GM19372 (cell line): ENCODE measurements at regions not wholly inside any gene's neighbourhood (a gene's known extent, or its start where the extent isn't known, plus 50 kb on each side); places are given as distances from the start of the nearest gene placed in this dataset.
"Not testable (repeated sequence)": the region's sequence is repeated elsewhere in the genome, so short reads cannot be mapped to it uniquely, and the experiment has no call there.

Experiments
- ATAC-seq: cut with Tn5 transposase; IDR thresholded peaks from one replicate; pipeline ENCODE4 v1.9.1; 2021; ENCODE audit warnings: mild to moderate bottlenecking, low read depth, moderate library complexity; ENCODE audit not compliant: unreplicated experiment

DNA sequence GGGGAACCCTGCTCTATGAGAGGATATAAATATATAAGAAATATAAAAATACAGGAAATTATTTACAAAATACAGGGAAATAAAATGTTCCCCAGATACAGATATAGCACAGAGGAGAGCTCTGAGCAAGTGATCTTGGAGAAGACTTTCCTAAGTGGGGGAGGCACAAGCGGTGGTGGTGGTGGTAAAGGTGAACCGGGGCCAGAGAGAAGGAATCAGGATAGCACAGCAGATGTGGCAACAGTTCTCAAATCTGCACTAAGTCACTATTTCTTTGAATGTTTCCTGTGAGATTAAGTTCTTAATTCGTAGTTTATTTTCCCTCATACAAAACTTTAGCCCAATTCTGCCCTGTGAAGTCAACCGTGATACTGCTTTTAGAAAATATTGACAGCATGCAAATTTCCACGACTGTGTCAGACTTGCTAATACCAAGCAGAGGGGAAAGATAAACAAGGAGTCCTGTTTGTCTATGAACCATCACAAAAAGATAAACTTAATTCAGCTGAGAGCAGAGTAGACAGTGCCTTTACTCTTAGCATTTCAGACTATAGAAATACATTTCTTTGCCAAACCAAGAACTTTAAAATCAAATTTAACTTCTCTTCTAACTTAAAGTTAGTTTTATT is 237.5 kb upstream of the POGK start:
- no peak for ATAC-seq

DNA sequence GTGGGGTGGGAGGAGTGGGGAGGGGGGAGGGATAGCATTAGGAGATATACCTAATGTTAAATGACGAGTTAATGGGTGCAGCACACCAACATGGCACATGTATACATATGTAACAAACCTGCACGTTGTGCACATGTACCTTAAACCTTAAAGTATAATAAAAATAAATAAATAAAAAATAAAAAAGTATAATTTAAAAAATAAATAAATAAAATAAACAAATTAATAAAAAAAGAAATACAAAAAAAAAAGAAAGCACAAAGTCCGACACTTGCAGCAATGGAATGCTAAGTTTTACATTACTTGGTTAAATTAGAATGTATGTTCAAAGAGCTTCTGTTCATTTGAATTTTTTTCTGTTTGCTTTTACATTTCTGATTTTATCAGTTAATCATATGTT is 236.5 kb upstream of the POGK start:
- not testable (repeated sequence) for ATAC-seq

DNA sequence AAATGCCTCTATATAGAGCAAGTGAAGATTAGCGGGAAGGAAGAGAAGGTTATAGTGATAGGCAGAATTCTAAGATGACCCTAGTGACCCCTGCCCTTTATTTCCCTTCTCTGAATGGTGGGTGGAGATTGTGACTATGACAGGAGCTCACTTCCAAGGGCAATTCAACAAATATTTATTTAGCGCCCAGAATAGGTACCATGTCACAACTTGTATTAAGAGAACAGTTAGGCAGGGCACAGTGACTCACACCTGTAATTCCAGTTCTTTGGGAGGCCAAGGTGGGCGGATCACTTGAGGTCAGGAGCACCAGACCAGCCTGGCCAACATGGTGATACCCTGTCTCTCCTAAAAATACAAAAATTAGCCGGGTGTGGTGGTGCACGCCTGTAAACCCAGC is 236.0 kb upstream of the POGK start:
- no peak for ATAC-seq

DNA sequence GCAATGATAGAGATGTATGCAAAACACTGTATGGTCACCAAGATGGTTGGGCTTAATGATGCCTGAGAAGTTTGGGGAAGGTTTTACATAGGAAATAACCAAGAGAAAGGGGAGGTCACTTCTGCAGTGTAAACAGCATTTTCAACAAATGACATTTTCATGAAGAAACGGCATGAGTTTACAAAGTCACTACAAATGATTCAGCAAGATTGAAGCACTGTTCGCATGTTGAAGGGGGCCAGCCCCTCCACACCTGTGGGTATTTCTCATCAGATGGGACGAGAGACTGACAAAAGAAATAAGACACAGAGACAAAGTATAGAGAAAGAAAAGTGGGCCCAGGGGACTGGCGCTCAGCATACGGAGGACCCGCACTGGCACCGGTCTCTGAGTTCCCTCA is 234.1 kb upstream of the POGK start:
- ATAC-seq: no peak

DNA sequence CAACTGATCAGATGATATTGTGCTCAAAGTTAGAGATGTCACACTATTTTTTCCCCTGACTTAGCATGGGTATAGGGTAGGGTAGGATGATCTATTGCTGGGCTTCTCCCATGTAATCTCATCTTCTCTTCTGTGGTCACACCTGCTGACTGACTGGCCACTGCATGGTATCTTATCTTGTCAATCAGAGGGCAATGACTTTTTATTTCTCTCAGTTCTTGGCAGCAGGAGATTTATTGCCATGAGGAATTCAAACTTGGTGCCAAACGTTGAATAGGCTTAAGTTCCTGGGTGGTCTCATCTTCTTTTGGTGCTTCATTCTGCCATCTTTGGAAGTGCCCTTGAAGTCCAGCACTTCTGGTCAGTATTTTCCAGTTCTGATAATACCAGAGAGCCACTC is 226.4 kb upstream of the POGK start:
- no peak for ATAC-seq

DNA sequence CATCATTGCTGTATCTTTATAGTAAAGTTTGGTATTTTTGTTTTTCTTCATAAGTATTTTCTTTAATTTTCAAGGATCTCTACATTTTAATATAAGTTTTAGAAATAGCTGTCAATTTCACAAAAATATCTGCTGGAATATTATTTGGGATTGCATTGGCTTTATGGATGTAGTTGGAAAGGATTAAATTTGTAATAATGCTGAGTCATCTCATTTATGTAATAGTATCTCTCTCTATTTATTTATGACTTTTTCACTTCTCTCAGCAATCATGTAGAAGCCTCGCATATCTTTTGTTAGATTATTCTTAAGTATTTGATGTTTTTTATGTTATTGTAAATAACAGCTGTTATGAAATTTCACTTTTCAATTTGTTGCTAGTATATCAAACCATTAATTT is 223.1 kb upstream of the POGK start:
- ATAC-seq: no peak

GRCh38 chr1:166626711-166627110 is 212.6 kb upstream of the POGK start:
- ATAC-seq: no peak

- ATAC-seq: no peak
Observed at GRCh38 chr1:166627558-166627957, 211.7 kb upstream of the POGK start.

DNA sequence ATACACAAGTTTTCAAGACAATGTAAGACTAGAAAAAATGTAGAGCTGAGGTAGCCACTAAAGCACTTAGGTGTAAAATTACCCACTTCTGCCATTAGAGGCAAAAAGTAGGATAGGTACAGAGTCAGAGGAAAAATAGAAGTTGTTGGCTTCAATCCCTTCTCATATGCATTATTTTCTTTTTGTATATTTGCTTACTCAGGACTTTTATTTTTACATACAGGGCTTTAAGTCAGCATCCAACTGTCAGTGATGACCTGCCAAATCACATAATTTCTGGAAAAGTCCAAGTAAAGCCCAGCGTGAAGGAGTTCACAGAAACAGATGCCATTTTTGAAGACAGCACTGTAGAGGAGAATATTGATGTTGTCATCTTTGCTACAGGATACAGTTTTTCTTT is 211.0 kb upstream of the POGK start:
- no peak for ATAC-seq

DNA sequence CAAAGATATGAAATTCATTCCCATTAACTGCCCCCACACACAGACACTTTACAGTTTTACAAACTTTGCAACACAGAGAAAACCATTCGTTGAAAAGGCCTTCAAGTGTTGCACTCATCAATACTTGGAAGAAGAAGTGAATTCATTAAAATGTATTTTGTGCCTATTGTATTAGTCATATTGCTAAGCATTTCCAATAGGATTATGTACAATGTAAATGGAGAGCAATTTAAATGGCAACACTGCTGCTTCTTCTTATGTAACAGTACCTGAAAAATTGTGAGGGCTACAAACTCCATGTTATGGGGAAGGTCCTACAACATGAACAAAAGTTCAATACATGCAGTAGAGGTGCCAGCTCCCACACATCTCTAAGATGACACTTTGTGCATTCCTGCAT is 209.3 kb upstream of the POGK start:
- no peak for ATAC-seq

GRCh38 chr1:166630369-166630768 is 208.9 kb upstream of the POGK start:
- ATAC-seq: no peak

DNA sequence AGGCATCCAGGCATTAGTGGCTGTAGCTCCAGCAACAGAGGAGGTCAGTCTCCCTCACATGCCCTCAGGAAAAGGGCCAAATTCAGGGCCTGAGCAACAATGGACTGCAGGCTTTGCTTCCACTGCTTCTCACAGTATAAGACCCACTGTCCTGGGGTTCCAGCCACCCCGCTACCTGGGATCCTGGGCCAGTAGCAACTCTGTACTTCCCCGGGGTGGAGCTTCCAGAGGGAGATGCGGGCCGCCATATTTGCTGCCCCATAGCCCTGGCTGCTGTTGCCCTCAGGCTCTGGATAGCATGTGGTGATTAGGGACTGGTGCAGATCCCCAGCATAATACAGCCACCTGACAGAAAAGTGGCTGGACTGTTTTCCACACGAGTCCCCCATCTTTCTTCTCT is 201.1 kb upstream of the POGK start:
- ATAC-seq: no peak

DNA sequence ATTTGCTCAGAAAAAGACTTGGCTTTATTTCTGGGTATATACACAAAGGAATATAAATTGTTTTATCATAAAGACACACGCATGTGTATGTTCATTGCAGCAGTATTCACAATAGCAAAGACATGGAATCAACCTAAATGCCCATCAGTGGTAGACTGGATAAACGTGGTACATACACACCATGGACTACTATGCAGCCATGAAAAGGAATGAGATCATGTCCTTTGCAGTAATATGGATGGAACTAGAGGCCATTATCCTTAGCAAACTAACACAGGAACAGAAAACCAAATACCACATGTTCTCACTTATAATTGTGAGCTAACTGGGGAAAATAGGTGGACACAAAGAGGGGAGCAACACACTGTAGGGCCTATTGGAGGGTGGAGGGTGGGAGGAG is 182.0 kb upstream of the POGK start:
- ATAC-seq: not testable (repeated sequence)

GRCh38 chr1:166666790-166667189 is 172.5 kb upstream of the POGK start:
- ATAC-seq: not testable (repeated sequence)

GRCh38 chr1:166667600-166667999 is 171.7 kb upstream of the POGK start:
- not testable (repeated sequence) for ATAC-seq

GRCh38 chr1:166671627-166672026 is 167.6 kb upstream of the POGK start:
- no peak for ATAC-seq

GRCh38 chr1:166673722-166674121 is 165.6 kb upstream of the POGK start:
- no peak for ATAC-seq

- ATAC-seq: no peak
Observed at GRCh38 chr1:166675213-166675612, 164.1 kb upstream of the POGK start.

- no peak for ATAC-seq
Observed at GRCh38 chr1:166676981-166677380, 162.3 kb upstream of the POGK start.

- no peak for ATAC-seq
Observed at GRCh38 chr1:166679369-166679768, 159.9 kb upstream of the POGK start.

DNA sequence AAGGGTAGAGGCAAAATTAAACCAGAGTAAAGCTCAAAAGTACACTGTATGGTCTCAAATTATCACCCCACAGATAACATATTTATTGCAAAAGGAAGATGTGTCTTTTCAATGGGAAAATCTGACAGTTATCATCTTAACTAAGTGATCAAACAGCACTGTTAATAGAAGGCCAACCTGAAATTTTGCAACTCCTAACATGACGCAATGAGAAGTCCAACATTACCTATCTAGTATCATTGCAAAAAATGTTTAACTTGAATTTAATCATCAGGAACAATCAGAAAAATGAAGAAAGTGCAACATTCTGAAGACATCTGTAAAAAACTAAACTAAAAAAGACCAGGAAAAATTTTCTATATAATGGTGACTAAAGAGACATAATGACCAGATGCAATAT is 156.7 kb upstream of the POGK start:
- ATAC-seq: no peak

DNA sequence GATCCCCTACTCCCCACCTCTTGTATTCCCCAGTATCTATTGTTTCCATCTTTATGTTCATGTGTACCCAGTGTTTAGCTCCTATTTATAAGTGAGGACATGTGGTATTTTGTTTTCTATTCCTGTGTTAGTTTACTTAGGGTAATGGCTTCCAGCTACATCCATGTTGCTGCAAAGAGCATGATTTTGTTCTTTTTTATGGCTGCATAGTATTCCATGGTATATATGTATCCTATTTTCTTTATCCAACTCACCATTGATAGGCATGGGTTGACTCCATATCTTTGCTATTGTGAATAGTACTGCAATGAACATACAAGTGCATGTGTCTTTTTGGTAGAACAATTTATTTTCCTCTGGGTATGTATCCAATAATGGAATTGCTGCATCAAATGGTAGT is 154.6 kb upstream of the POGK start:
- ATAC-seq: not testable (repeated sequence)

GRCh38 chr1:166685200-166685599 is 154.1 kb upstream of the POGK start:
- no peak for ATAC-seq
